PFSK-1 (cell line): ENCODE measurements at regions not wholly inside any gene's neighbourhood (a gene's known extent, or its start where the extent isn't known, plus 50 kb on each side); places are given as distances from the start of the nearest gene placed in this dataset.

Source experiments
- POLR2AphosphoS5 ChIP-seq: IDR thresholded peaks from 2 replicates; pipeline ENCODE4 v1.6.1; 2012; ENCODE audit warnings: low read depth, mild to moderate bottlenecking, control low read depth, low read length, moderate library complexity
- SIN3A ChIP-seq: IDR thresholded peaks from 2 replicates; pipeline ENCODE4 v1.6.1; 2012; ENCODE audit warnings: mild to moderate bottlenecking, low read length, moderate library complexity, borderline replicate concordance; ENCODE audit not compliant: insufficient read depth
- TAF1 ChIP-seq: IDR thresholded peaks from 2 replicates; pipeline ENCODE4 v1.6.1; 2012; ENCODE audit warnings: low read length, control low read depth, borderline replicate concordance; ENCODE audit not compliant: insufficient read depth
- TF ChIP-seq, protein P1 (sequence below), 2 experiments: IDR thresholded peaks; 2 replicates each; pipeline versions ENCODE4 v1.6.1 to v1.8.0; 2011 to 2012; ENCODE audit warnings: low read depth in 2 of 2, low read length in 2 of 2, control low read depth in 1 of 2, inconsistent platforms in 1 of 2, mild to moderate bottlenecking in 1 of 2, moderate library complexity in 1 of 2; ENCODE audit not compliant: insufficient read depth in 1 of 2

DNA sequence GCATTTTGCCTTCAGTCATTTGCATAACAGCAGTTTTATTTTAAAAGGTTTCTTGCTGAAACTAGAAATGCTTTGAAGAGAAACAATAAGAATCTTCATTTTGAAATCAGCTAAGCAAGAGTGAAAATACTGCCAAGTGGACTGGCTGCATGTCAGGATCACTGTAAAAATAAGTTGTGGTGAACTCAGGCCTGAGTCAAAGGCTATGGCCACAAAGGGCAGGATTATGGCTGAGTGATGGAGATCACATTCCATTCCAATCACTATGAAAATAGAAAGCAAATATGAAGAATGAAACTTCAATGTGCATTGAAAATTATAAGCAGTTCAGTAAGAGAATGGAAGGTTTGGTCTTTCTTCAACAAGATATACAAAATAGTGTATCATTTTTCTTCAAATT is 224.5 kb downstream of the PCDH18 start:
- TF ChIP-seq, protein P1, sequence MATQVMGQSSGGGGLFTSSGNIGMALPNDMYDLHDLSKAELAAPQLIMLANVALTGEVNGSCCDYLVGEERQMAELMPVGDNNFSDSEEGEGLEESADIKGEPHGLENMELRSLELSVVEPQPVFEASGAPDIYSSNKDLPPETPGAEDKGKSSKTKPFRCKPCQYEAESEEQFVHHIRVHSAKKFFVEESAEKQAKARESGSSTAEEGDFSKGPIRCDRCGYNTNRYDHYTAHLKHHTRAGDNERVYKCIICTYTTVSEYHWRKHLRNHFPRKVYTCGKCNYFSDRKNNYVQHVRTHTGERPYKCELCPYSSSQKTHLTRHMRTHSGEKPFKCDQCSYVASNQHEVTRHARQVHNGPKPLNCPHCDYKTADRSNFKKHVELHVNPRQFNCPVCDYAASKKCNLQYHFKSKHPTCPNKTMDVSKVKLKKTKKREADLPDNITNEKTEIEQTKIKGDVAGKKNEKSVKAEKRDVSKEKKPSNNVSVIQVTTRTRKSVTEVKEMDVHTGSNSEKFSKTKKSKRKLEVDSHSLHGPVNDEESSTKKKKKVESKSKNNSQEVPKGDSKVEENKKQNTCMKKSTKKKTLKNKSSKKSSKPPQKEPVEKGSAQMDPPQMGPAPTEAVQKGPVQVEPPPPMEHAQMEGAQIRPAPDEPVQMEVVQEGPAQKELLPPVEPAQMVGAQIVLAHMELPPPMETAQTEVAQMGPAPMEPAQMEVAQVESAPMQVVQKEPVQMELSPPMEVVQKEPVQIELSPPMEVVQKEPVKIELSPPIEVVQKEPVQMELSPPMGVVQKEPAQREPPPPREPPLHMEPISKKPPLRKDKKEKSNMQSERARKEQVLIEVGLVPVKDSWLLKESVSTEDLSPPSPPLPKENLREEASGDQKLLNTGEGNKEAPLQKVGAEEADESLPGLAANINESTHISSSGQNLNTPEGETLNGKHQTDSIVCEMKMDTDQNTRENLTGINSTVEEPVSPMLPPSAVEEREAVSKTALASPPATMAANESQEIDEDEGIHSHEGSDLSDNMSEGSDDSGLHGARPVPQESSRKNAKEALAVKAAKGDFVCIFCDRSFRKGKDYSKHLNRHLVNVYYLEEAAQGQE (IDR thresholded peaks at IDR 0.05; ENCODE audit: insufficient read depth in 1 of 2, low read depth in 2 of 2, low read length in 2 of 2) = no peak
- TF ChIP-seq SIN3A (no peak), TAF1 (no peak), POLR2AphosphoS5 (no peak)
